ENCODE measurements at regions not wholly inside any gene's neighbourhood (a gene's known extent, or its start where the extent isn't known, plus 50 kb on each side); places are given as distances from the start of the nearest gene placed in this dataset.

DNA sequence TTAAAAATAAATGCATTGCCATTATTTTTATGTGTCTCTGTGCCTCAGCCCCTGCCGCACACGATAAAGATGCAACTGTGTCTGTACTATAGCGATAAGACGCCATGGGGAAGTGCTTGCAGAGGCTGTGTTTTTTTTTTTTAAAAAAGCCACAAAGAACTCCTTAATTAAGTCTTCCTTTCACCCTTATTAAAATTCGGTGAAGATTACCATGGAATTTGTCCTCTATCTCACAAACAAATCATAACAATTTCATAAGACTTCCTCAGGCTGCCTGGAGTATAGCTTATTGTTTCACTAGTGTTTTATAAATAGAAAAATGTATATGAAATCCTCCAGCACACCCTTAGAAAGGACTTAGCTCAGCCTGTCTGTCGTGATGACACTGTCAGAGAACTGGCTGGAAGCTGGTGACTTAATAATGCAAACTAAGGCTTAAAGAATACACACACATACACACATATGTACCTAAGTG is 374.8 kb upstream of the SLCO3A1 start (continued):
- TF ChIP-seq ZNF551 (CRISPR knock-in tag; IDR thresholded peaks at IDR 0.05), result no peak
- no peak for TF ChIP-seq RBBP5 (IDR thresholded peaks at IDR 0.05; ENCODE audit: borderline replicate concordance, insufficient read depth, low read length, poor library complexity, severe bottlenecking)
- peak; percentile 76 for TF ChIP-seq ZKSCAN8 (CRISPR knock-in tag; IDR thresholded peaks at IDR 0.05)
- peak; percentile 45; the same call in 1 of the 2 replicates for TF ChIP-seq MAFK (IDR thresholded peaks at IDR 0.05; ENCODE audit: low read length)
- no peak for TF ChIP-seq ZNF143 (CRISPR knock-in tag; IDR thresholded peaks at IDR 0.05)
- TF ChIP-seq RBM34 (IDR thresholded peaks at IDR 0.05; ENCODE audit: borderline replicate concordance, insufficient read depth, low read length), result no peak
- TF ChIP-seq DNMT1 (IDR thresholded peaks at IDR 0.05), result no peak
- TF ChIP-seq PML (IDR thresholded peaks at IDR 0.05; ENCODE audit: low read length), result peak; percentile 96
- peak; percentile 51 for TF ChIP-seq NFE2 (IDR thresholded peaks at IDR 0.05; ENCODE audit: low read depth)
- TF ChIP-seq ZNF124 (CRISPR knock-in tag; IDR thresholded peaks at IDR 0.05), result no peak
- no peak for TF ChIP-seq SP1 (CRISPR knock-in tag; IDR thresholded peaks at IDR 0.05)
- TF ChIP-seq, protein P1, sequence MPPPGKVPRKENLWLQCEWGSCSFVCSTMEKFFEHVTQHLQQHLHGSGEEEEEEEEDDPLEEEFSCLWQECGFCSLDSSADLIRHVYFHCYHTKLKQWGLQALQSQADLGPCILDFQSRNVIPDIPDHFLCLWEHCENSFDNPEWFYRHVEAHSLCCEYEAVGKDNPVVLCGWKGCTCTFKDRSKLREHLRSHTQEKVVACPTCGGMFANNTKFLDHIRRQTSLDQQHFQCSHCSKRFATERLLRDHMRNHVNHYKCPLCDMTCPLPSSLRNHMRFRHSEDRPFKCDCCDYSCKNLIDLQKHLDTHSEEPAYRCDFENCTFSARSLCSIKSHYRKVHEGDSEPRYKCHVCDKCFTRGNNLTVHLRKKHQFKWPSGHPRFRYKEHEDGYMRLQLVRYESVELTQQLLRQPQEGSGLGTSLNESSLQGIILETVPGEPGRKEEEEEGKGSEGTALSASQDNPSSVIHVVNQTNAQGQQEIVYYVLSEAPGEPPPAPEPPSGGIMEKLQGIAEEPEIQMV (tag; conservative IDR thresholded peaks at IDR 0.05; ENCODE audit: low read depth), result no peak
- TF ChIP-seq, protein P2, sequence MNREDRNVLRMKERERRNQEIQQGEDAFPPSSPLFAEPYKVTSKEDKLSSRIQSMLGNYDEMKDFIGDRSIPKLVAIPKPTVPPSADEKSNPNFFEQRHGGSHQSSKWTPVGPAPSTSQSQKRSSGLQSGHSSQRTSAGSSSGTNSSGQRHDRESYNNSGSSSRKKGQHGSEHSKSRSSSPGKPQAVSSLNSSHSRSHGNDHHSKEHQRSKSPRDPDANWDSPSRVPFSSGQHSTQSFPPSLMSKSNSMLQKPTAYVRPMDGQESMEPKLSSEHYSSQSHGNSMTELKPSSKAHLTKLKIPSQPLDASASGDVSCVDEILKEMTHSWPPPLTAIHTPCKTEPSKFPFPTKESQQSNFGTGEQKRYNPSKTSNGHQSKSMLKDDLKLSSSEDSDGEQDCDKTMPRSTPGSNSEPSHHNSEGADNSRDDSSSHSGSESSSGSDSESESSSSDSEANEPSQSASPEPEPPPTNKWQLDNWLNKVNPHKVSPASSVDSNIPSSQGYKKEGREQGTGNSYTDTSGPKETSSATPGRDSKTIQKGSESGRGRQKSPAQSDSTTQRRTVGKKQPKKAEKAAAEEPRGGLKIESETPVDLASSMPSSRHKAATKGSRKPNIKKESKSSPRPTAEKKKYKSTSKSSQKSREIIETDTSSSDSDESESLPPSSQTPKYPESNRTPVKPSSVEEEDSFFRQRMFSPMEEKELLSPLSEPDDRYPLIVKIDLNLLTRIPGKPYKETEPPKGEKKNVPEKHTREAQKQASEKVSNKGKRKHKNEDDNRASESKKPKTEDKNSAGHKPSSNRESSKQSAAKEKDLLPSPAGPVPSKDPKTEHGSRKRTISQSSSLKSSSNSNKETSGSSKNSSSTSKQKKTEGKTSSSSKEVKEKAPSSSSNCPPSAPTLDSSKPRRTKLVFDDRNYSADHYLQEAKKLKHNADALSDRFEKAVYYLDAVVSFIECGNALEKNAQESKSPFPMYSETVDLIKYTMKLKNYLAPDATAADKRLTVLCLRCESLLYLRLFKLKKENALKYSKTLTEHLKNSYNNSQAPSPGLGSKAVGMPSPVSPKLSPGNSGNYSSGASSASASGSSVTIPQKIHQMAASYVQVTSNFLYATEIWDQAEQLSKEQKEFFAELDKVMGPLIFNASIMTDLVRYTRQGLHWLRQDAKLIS (CRISPR knock-in tag; IDR thresholded peaks at IDR 0.05), result no peak
- TF ChIP-seq HNRNPL (IDR thresholded peaks at IDR 0.05; ENCODE audit: low read depth, low read length), result no peak
- no peak for TF ChIP-seq PHF21A (IDR thresholded peaks at IDR 0.05; ENCODE audit: borderline replicate concordance, low read depth)
- no peak for TF ChIP-seq ZNF24 (IDR thresholded peaks at IDR 0.05)
- TF ChIP-seq BHLHE40 (IDR thresholded peaks at IDR 0.05; ENCODE audit: low read length), result peak; percentile 76
- TF ChIP-seq ZNF316 (IDR thresholded peaks at IDR 0.05), result peak; percentile 5; the same call in 1 of the 2 replicates
- no peak for TF ChIP-seq ZNF174 (CRISPR knock-in tag; IDR thresholded peaks at IDR 0.05)
- peak in 1 of 2 experiments; percentile 32; a peak in 1 of 4 replicates for TF ChIP-seq HDAC1 (IDR thresholded peaks at IDR 0.05)
- no peak for TF ChIP-seq ZNF717 (CRISPR knock-in tag; IDR thresholded peaks at IDR 0.05)
- TF ChIP-seq ZNF780A (CRISPR knock-in tag; IDR thresholded peaks at IDR 0.05), result no peak
- no peak for TF ChIP-seq ZNF507 (tag; conservative IDR thresholded peaks at IDR 0.05)
- no peak for TF ChIP-seq PRPF4 (IDR thresholded peaks at IDR 0.05; ENCODE audit: insufficient read depth, low read depth, low read length, poor library complexity, severe bottlenecking)
- no peak for TF ChIP-seq ADNP (tag; IDR thresholded peaks at IDR 0.05)
- no peak for TF ChIP-seq CHD4 (IDR thresholded peaks at IDR 0.05; ENCODE audit: insufficient read depth, insufficient replicate concordance, low read depth, low read length, poor library complexity, severe bottlenecking)
- TF ChIP-seq MAFG (tag; conservative IDR thresholded peaks at IDR 0.05), result no peak
- TF ChIP-seq MIER1 (IDR thresholded peaks at IDR 0.05; ENCODE audit: low read depth), result no peak
